Heart left ventricle (tissue), 16 donors: ENCODE measurements at regions not wholly inside any gene's neighbourhood (a gene's known extent, or its start where the extent isn't known, plus 50 kb on each side); places are given as distances from the start of the nearest gene placed in this dataset.

Experiments used
- ATAC-seq, 4 donors: fragments of 200-7000 bp; cut with Tn5 transposase; one replicate each; pipeline ENCODE4 v1.9.1; 2020 to 2022; ENCODE audit warnings: moderate library complexity in 4 of 4, mild to moderate bottlenecking in 3 of 4, moderate number of reproducible peaks in 1 of 4
- DNase-seq, 5 donors: peaks; one replicate each; pipeline ENCODE4 v3.0.0-alpha.2; 2020
- H3K27ac ChIP-seq, 12 donors: fragments of 200-600 bp; sonication (generic) in 4 of 12; one replicate each; pipeline versions ENCODE4 v1.5.0 to v1.8.0; 2016 to 2022; ENCODE audit warnings: mild to moderate bottlenecking in 2 of 12
- H3K27me3 ChIP-seq, 9 donors: fragments of 200-600 bp; sonication (generic) in 2 of 9; one replicate each; pipeline versions ENCODE4 v1.5.1 to v1.8.0; 2016 to 2022; ENCODE audit warnings: mild to moderate bottlenecking in 3 of 9
- H3K36me3 ChIP-seq, 9 donors: fragments of 200-600 bp; sonication (generic) in 2 of 9; one replicate each; pipeline versions ENCODE4 v1.5.0 to v1.8.0; 2018 to 2022; ENCODE audit warnings: mild to moderate bottlenecking in 2 of 9
- H3K4me1 ChIP-seq, 12 donors: fragments of 200-600 bp; sonication (generic) in 4 of 12; one replicate each; pipeline versions ENCODE4 v1.5.0 to v1.8.0; 2016 to 2022; ENCODE audit warnings: mild to moderate bottlenecking in 3 of 12
- H3K4me3 ChIP-seq, 12 donors: fragments of 200-600 bp; sonication (generic) in 4 of 12; one replicate each; pipeline versions ENCODE4 v1.5.0 to v1.8.0; 2017 to 2022; ENCODE audit warnings: mild to moderate bottlenecking in 9 of 12, moderate library complexity in 4 of 12
- H3K9me3 ChIP-seq, 12 donors: fragments of 200-600 bp; sonication (generic) in 4 of 12; one replicate each; pipeline versions ENCODE4 v1.5.0 to v1.8.0; 2016 to 2022; ENCODE audit warnings: mild to moderate bottlenecking in 1 of 12
- CTCF ChIP-seq, 12 donors: fragments of 200-600 bp; sonication (generic) in 4 of 12; IDR thresholded peaks; one replicate each; pipeline versions ENCODE4 v1.5.0 to v1.8.0; 2018 to 2022; ENCODE audit warnings: antibody characterized with exemption in 12 of 12, mild to moderate bottlenecking in 5 of 12
- POLR2A ChIP-seq, 2 donors: fragments of 450-650 bp; IDR thresholded peaks; one replicate each; pipeline ENCODE4 v1.6.1; 2017; ENCODE audit warnings: antibody characterized with exemption in 2 of 2, mild to moderate bottlenecking in 2 of 2, moderate library complexity in 2 of 2
- WGBS, 4 donors: extraction: QIAGEN DNeasy Blood & Tissue Kit in 2 of 4; methylation state at CpG; one replicate each; pipeline versions ENCODE4 v1.1.5 to v1.1.7; 2013 to 2018; 5-methylcytosine and 5-hydroxymethylcytosine counted together
- intact Hi-C, 10 donors: fragments of 100-400 bp; cut with DNase I; formaldehyde crosslinking; loops; one replicate each; pipeline versions ENCODE4 v1.11.1 to v1.14.2; 2022
- donor health status: ischemic (EF 13 %, LVEDD 7.1; RV severe dilation, severe dysfunction).
- donor health status: healthy with polysubstance abuse.
- donor health status: DM: no; HTN: yes; CAD: no.
- donor health status: DM: no; HTN: no; CAD: no.
- donor health status: ischemic (EF 25% LVEDD 6.9; RV normal size, moderate dysfunction).
- donor health status: ischemic (EF 25% LVEDD 5.7; RV mildly dilated, moderate dysfunction).
- donor health status: healthy.
- donor health status: DM: yes; HTN: yes; CAD: no.
- donor health status: ischemic (EF 35%, LVEDD 5.7; RV mildly dilated, moderate dysfunction).
- donor health status: nonischemic (EF 11% LVEDD 7.7; RV severe dilation, severe dysfunction).
- donor health status: DM: yes; HTN: yes; CAD: no.
- donor health status: PGD.
- donor health status: ischemic (EF 29% LVEDD 5.4; RV normal size, mild dysfunction).
- donor health status: nonischemic (EF 23%, LVEDD 6.1; RV moderate dilation, normal function).

- no peak for TF ChIP-seq POLR2A (IDR thresholded peaks at IDR 0.05)
- TF ChIP-seq CTCF (IDR thresholded peaks at IDR 0.05), result no peak
- ATAC-seq (no peak), DNase-seq (no peak)
- Histone ChIP-seq H3K9me3 (no peaks in the 10 kb centered on the region), H3K27me3 (no peaks in the 10 kb centered on the region), H3K4me3 (no peak overlapping the region), H3K4me1 (no peaks in the 10 kb centered on the region), H3K36me3 (no peaks in the 10 kb centered on the region), H3K27ac (no peak overlapping the region)
- 78 to 84% (median 81%) methylated on average over 4 of the region's 4 CpGs for WGBS, 4 donors
- intact Hi-C loops, result loop anchor here in 1 of 10 donors (5.0 kb wide), 1 partner anchor 33 kb away; no protein-coding TSS in a partner anchor
Observed at GRCh38 chr13:99709134-99709533, 207.9 kb downstream of the TM9SF2 start.

- Histone ChIP-seq H3K27ac (no peak overlapping the region), H3K4me1 (no peaks in the 10 kb centered on the region), H3K4me3 (no peak overlapping the region), H3K36me3 (no peaks in the 10 kb centered on the region), H3K27me3 (no peaks in the 10 kb centered on the region), H3K9me3 (no peaks in the 10 kb centered on the region)
- TF ChIP-seq CTCF (IDR thresholded peaks at IDR 0.05) (no peak), POLR2A (IDR thresholded peaks at IDR 0.05) (no peak)
- no peak for DNase-seq
- ATAC-seq, result no peak
- WGBS, 4 donors, result 78 to 86% (median 83%) methylated on average over 4 of the region's 4 CpGs
- intact Hi-C loops, result no loop called here
Observed at GRCh38 chr13:99704390-99704789, 203.1 kb downstream of the TM9SF2 start.

- Histone ChIP-seq H3K9me3 (no peaks in the 10 kb centered on the region), H3K36me3 (no peaks in the 10 kb centered on the region), H3K4me1 (no peaks in the 10 kb centered on the region), H3K27ac (no peak overlapping the region), H3K27me3 (no peaks in the 10 kb centered on the region), H3K4me3 (no peak overlapping the region)
- DNase-seq, result no peak
- TF ChIP-seq POLR2A (IDR thresholded peaks at IDR 0.05) (no peak), CTCF (IDR thresholded peaks at IDR 0.05) (no peak)
- intact Hi-C loops, result no loop called here
- no peak for ATAC-seq
Observed at GRCh38 chr13:99703908-99704307, 202.6 kb downstream of the TM9SF2 start.

- no peak for TF ChIP-seq CTCF (IDR thresholded peaks at IDR 0.05)
- TF ChIP-seq POLR2A (IDR thresholded peaks at IDR 0.05), result no peak
- H3K27ac ChIP-seq, result no peak overlapping the region
- DNase-seq (no peak), ATAC-seq (no peak)
- H3K4me3 ChIP-seq, result no peak overlapping the region
- H3K9me3 ChIP-seq, result no peaks in the 10 kb centered on the region
- intact Hi-C loops, result no loop called here
- 81 to 84% (median 82%) methylated on average over 9 of the region's 9 CpGs for WGBS, 4 donors
- no peaks in the 10 kb centered on the region for H3K36me3 ChIP-seq
- no peaks in the 10 kb centered on the region for H3K4me1 ChIP-seq
- no peaks in the 10 kb centered on the region for H3K27me3 ChIP-seq
Observed at GRCh38 chr13:99702687-99703319, 201.5 kb downstream of the TM9SF2 start.
